KOPT-K1 (cell line): ENCODE measurements at regions not wholly inside any gene's neighbourhood (a gene's known extent, or its start where the extent isn't known, plus 50 kb on each side); places are given as distances from the start of the nearest gene placed in this dataset.

Experiments used
- H3K27ac ChIP-seq: fragments of 200-600 bp; sonication (generic); 2 replicates; pipeline ENCODE4 v1.5.1; 2016; ENCODE audit warnings: antibody characterized with exemption, mild to moderate bottlenecking, low read depth, low read length; ENCODE audit not compliant: poor library complexity, severe bottlenecking
- H3K36me3 ChIP-seq: fragments of 200-600 bp; sonication (generic); 2 replicates; pipeline ENCODE4 v1.5.1; 2017; ENCODE audit warnings: antibody characterized with exemption, mild to moderate bottlenecking, low read length, moderate library complexity; ENCODE audit not compliant: insufficient read depth
- H3K9me3 ChIP-seq: fragments of 200-600 bp; sonication (generic); 2 replicates; pipeline ENCODE4 v1.5.1; 2017; ENCODE audit warnings: antibody characterized with exemption, low read length, mild to moderate bottlenecking; ENCODE audit not compliant: insufficient read depth, poor library complexity, severe bottlenecking

DNA sequence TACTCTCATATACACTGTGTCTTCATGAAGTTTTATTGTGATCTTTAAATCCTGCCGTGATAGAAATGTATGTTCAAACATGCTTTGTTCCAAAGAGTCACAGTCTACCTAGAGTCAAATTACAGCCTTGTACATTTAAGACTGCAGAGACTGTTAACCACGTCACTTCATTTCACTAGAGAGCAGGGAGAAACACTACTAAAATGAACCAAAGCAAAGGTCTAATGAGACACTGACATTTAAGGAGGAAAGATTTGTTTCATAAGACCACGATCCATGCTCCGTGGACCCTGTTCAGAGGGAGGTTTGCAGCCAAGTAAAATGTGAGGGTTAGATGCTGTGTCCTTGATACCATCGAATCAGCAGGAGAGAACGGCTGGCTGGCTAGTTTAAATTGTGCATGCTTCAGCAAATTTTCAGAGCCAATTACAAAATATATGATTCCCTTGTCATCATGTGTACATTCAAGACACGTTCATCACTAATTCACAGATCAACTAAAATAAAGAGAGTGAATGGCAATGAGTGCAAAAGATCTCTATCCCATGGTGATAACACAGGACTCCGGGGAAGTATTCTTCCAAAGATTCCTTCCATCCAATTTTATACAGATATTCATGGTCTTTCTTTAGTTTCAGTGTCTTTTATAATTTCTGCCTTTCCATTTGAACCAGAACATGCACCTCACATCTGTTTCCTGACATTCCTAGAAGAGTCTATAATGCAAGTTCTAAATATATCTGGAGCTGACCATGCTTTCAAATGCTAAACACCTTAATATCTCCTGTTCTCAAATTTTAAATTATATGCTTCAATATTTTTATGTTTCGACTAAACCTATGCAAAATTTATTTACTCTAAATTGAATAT is 960.9 kb upstream of the FAT3 start:
- Histone ChIP-seq H3K9me3 (no peaks in the 10 kb centered on the region), H3K36me3 (no peaks in the 10 kb centered on the region), H3K27ac (no peak overlapping the region)

DNA sequence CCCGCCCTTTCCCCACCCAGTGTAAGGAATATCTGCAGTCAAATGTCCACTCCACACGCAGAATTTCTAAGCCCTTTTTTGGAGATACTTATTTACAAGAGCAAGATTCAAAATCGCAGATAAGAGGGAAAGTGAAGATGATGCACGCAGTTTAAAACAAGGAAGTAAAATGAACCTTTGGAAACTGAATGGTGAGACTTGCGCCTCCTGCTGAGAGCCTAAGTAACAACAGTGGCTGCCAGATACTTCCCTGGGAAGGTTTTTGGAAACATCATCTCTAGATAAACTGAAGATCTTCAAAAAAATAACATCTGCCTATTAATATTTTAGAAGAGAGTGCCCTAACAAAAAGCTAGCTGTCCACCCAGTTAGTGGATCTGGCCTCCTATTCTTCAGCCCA is 963.1 kb upstream of the FAT3 start:
- H3K27ac ChIP-seq = no peak overlapping the region
- no peaks in the 10 kb centered on the region for H3K36me3 ChIP-seq
- H3K9me3 ChIP-seq = no peaks in the 10 kb centered on the region

DNA sequence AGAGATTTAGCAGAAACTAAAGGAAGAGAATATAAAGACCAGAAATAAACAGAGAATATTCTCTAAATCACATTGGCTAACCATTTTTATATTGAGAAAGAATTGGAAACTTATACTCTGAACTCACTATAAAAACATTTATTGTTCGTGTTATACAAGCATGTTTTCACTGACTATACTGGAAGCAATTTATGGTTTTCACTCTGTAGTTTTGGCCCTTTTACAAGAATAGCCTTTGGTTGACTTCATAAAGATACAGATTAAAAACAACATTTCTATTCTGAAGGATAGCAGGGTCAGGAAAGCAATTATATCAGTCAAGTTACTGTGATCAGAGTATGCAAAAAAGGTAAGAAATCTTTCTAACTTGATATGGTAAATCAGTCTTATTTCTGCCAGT is 965.7 kb upstream of the FAT3 start:
- Histone ChIP-seq H3K36me3 (no peaks in the 10 kb centered on the region), H3K27ac (no peak overlapping the region), H3K9me3 (no peaks in the 10 kb centered on the region)

DNA sequence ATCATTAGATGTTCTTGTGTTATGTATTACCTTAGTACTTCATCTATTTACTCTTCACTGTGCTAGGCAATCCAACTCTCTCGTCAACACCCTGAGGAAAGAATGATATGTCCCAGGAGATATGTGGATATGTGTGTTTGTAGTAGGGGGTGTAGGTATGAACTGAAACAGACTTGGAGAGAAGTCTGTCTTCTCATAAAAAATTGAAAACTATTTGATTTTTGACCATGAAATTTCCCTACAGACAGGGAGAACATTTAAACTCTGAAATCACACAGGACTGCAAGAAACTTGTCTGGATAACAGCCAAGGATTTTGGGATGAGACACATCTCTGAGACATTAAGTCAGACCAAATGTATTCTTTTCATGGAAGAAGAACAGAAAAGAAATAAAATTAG is 967.0 kb upstream of the FAT3 start:
- Histone ChIP-seq H3K27ac (no peak overlapping the region), H3K36me3 (no peaks in the 10 kb centered on the region), H3K9me3 (no peaks in the 10 kb centered on the region)

DNA sequence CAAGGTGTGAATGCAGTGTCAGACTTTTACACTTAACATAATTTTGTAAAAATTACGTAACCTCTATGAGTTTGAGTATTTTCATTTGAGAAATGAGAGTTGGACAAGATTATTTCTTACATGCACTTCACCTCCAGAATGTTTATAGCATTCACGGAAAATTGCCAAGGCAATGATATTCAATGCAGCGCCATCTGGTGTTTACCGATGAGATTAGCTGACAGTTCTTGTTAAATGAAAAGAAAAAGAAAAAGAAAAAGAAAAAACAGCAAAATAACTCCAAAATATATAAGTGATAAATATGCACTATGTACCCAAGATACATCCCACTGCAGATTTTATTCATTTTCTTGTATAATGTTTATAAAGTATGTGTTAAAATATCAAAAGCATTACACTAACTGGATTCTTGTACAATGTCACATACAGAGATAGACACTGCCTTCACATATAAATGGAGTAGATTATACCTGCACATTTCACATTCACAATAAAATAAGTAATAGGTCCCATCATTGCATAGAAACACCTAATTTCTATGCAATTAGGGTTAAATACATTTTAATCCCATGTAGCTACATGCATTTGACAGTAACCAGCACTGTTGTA is 976.3 kb upstream of the FAT3 start:
- H3K36me3 ChIP-seq = no peaks in the 10 kb centered on the region
- H3K27ac ChIP-seq = no peak overlapping the region
- H3K9me3 ChIP-seq = no peaks in the 10 kb centered on the region

DNA sequence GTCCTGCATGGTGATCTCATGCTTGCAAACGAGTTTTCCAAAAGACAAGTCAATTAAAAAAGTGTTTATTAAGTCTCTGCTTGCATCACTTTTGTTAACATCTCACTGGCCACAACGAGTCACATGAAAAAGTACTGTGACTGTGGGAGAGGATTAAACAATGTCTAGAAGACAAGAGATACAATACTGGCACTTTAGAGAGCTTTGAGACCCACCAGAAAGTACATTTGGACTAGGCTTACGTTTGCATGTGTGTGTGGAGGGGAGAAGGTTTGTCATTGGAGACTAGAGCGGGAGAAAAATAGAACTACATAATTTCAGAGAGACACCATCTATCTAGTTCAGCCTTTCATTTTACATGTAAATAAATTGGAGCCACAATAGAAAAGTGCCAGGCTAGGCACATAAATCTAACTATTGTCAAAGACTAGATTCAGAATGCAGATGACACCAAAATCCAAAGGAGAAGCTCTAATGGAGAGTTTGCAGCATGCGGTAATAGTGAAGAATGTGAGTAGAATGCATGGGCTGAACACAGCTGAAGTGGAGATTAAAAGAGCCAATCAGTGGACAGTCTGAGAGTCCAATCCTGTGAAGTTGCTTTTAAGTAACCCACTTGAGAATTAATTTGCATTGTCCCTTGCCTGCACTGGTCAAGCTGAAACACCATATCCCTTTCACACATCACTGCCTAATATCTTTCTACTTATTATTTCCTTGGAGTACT is 977.4 kb upstream of the FAT3 start:
- Histone ChIP-seq H3K27ac (no peak overlapping the region), H3K36me3 (no peaks in the 10 kb centered on the region), H3K9me3 (no peaks in the 10 kb centered on the region)

DNA sequence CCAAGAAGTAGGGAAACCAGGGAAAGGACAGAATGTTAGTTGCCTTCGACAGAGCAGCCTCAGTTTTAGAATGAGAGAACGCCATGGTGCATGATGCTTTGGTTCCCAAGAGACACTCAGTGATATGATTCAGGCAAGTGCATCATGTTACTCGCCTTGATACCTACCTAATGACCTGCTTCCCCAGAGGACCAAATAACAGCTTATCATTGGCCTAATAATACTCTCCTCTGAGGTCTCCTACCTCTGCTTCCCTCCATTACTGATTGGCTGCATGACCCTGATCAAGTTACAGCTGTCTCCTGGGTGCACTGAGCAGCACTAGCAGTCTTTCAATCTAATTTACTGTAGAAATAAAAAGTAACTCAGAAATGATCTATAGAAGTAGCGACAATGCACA is 979.7 kb upstream of the FAT3 start:
- Histone ChIP-seq H3K36me3 (no peaks in the 10 kb centered on the region), H3K9me3 (no peaks in the 10 kb centered on the region), H3K27ac (no peak overlapping the region)

DNA sequence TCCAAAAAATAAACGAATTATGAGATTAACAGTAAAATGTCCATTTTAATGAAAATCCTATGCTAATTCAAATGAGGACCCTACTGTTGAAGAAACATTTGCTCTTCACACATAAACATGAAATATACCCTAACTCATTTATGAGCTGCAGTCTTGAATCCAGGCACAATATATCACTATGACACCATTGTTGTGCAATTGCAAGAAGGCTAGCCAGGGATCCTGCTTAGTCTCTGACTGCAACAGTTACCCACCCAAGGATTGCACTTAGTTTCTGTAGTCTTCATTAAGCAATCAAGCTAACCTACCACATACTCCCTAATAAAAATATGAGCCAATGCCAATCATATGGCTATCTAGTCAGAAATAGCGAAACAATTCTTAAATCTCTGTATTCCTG is 981.0 kb upstream of the FAT3 start:
- Histone ChIP-seq H3K27ac (no peak overlapping the region), H3K9me3 (no peaks in the 10 kb centered on the region), H3K36me3 (no peaks in the 10 kb centered on the region)

DNA sequence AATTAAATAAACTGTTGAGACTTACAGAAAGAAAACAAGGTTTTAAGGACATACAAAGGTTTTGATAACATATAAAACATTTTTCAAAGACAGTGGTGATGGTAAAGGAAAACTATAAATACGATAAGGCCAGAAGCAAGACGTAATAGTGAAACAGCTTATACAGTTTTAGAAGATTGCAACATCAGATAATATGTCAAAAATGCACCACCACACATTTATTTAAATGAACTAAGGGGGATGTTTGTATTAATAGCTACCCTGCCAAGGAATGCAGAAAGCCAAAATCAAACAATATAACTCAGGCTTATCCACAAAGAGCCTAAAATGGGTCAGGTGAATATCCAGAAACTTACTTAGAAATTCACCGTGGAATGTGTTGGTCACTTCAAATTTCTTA is 981.6 kb upstream of the FAT3 start:
- no peaks in the 10 kb centered on the region for H3K36me3 ChIP-seq
- no peaks in the 10 kb centered on the region for H3K9me3 ChIP-seq
- no peak overlapping the region for H3K27ac ChIP-seq

DNA sequence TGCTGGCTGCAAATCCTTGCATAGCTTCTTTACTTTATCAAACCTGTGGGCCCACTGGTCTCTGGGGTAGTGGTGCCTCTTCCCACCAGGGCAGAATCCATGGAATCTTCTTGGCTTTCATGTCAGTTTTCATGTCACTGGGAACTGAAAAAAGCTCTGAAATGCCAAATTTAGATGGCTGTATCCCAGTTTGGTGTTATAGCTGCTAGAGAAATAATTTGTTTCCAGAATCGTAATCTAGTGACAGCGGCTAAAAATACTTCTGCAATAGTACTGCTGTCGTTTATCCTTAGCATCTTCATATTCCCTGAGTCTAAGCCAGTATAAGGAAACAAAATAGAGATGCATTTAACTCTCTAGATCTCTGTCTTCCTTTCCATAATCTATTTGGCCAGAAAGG is 983.4 kb upstream of the FAT3 start:
- H3K27ac ChIP-seq = no peak overlapping the region
- H3K9me3 ChIP-seq = no peaks in the 10 kb centered on the region
- no peaks in the 10 kb centered on the region for H3K36me3 ChIP-seq

DNA sequence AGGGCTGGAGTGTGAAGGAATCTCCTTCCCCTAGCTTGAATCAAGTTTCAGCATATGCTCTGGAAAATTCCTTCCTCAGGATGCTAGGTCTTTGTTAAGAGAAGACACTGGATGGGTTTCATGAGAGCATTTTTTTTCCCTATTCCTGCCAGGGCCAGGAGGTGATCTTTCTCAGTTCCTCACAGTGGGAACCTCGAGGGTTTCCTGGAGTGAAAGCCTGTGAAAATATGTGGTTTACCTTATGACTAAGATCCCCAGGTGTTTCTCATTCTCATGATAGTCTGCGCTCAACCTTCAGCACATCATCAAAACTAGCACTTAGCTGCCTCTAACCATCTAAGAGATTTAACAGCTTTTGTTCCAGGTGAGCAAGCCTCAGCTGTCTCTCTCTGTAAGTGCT is 985.3 kb upstream of the FAT3 start:
- Histone ChIP-seq H3K9me3 (no peaks in the 10 kb centered on the region), H3K36me3 (no peaks in the 10 kb centered on the region), H3K27ac (no peak overlapping the region)

DNA sequence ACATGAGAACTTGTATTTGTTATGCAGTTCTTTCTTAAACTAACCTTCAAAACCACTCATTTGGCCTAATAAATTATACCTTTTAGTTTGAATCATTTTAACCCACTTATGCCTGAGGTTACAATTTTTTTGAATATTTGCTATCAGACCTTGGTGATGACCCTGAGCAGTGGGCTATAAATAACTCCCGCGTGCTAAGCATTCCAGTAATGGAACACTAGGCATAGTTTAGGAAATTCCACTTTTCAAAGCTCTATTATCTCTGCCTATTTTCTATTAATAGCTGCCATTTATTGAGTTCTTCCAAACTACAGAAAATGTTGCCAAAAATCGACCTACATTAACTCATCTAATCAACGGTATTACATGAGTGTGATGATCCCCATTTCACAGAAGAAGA is 993.4 kb upstream of the FAT3 start:
- Histone ChIP-seq H3K9me3 (no peaks in the 10 kb centered on the region), H3K27ac (no peak overlapping the region), H3K36me3 (no peaks in the 10 kb centered on the region)

DNA sequence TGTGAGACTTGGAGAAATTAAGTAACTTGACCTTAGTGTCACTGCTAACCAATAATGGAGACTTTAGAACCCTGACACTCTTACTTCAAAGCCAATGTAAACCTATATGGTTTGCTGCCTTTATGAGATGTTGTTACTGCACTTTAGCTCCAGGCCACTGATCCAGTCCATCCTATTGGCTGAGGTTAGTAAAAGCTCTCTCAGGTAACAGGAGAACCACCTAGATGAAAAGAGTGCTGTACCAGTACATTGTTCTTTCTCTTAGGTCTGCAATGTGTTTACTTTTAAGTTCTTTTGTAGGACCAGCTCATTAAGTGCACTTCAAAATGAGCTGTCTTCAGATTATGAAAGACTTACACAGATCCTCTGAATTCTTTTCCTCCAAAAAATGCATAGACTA is 994.0 kb upstream of the FAT3 start:
- Histone ChIP-seq H3K27ac (no peak overlapping the region), H3K36me3 (no peaks in the 10 kb centered on the region), H3K9me3 (no peaks in the 10 kb centered on the region)

DNA sequence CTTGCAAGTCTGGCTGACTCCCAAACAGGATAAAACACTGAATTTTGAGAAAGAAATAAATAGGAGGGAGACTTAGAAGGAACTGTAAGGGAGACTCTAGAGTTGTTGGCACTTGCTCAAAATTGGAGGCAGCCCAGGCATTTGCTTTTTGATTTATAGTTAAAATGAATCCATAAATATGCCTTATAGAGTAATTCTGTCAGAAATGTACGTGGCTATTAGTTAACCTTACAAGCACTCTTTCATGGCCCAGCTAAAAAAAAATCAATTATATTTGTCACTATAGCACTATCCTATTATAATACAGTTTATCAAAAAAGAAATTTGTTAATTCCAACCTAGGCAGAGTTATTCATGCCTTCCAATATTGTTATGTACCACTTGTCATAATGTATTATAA is 1000.0 kb upstream of the CHORDC1 start:
- Histone ChIP-seq H3K36me3 (no peaks in the 10 kb centered on the region), H3K9me3 (no peaks in the 10 kb centered on the region), H3K27ac (no peak overlapping the region)

DNA sequence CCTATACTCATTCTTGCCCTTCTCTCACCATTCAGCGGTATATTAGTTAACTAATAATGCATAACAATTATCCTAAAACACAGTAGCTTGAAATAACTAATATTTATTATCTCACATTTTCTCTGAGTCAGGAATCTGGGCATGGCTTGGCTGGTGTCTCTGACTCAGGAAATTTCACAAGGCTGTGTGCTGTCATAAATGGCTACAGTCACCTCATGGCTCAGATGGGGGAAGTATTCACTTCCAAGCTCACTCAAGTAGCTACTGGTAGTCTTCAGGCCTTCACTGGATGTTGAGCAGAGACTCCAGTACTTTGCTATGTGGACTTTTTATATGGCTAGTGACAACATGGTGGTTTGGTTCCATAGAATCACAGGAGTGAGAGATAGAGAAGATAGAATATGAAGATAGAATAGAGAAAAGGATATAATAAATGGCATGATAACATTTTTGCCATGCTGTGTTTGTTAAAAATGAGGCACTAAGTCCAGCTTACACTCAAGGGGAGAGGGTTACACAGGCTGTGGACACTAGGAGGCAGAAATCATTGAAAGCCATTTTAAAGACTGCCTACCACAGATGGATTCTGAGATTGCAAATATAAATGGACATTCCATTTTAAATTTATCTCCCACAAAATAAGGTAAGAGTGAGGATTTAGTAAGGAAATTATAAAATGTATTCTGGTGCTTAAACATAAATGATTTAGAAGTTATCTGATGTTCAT is 997.8 kb upstream of the CHORDC1 start:
- H3K27ac ChIP-seq = no peak overlapping the region
- H3K36me3 ChIP-seq = no peaks in the 10 kb centered on the region
- no peaks in the 10 kb centered on the region for H3K9me3 ChIP-seq
